ENCODE measurements at regions not wholly inside any gene's neighbourhood (a gene's known extent, or its start where the extent isn't known, plus 50 kb on each side); places are given as distances from the start of the nearest gene placed in this dataset.

GRCh38 chr1:229153955-229154548 is 116.9 kb upstream of the RAB4A start:
- Mint-ChIP-seq H3K4me3 (no peak overlapping the region), H3K36me3 (ENCODE audit: low read depth) (no peaks in the 10 kb centered on the region), H3K27ac (no peak overlapping the region)

DNA sequence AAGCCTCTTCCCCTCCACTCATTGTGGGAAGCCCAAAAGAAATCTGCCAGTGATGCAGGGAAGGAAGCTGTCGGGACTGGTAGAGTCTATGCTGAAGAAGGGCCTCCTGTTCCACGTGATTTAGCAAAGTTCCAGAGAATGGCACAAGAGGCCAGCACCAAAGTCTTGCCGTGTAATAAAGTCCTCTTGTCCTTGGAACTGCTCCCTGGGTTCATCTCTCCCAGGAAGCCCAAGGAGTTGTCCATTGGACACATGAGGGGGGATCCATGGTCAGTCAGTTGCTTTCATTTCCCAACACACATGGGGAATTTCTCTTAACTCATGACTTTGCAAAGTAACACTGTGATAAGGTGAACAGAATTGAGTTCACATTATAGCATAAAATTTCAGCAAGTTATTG is 116.1 kb upstream of the RAB4A start:
- no peak overlapping the region for H3K4me3 Mint-ChIP-seq
- peaks cover 11% of the 10 kb centered on the region for H3K4me1 Mint-ChIP-seq (ENCODE audit: low read depth)
- no peaks in the 10 kb centered on the region for H3K27me3 Mint-ChIP-seq (ENCODE audit: low read depth)

More at GRCh38 chr1:229153955-229154548, 116.9 kb upstream of the RAB4A start:
- Mint-ChIP-seq H3K9me3 (no peaks in the 10 kb centered on the region), H3K27me3 (ENCODE audit: low read depth) (no peaks in the 10 kb centered on the region), H3K4me1 (ENCODE audit: low read depth) (peaks cover 11% of the 10 kb centered on the region)

GRCh38 chr1:229155472-229155871 is 115.4 kb upstream of the RAB4A start:
- Mint-ChIP-seq H3K27ac (peak overlapping the region; percentile 21), H3K27me3 (ENCODE audit: low read depth) (no peaks in the 10 kb centered on the region), H3K36me3 (ENCODE audit: low read depth) (no peaks in the 10 kb centered on the region), H3K9me3 (no peaks in the 10 kb centered on the region), H3K4me3 (no peak overlapping the region), H3K4me1 (ENCODE audit: low read depth) (peaks cover 11% of the 10 kb centered on the region)

More for the DNA sequence above, 116.1 kb upstream of the RAB4A start:
- H3K36me3 Mint-ChIP-seq (ENCODE audit: low read depth) = no peaks in the 10 kb centered on the region
- no peak overlapping the region for H3K27ac Mint-ChIP-seq
- H3K9me3 Mint-ChIP-seq = no peaks in the 10 kb centered on the region

DNA sequence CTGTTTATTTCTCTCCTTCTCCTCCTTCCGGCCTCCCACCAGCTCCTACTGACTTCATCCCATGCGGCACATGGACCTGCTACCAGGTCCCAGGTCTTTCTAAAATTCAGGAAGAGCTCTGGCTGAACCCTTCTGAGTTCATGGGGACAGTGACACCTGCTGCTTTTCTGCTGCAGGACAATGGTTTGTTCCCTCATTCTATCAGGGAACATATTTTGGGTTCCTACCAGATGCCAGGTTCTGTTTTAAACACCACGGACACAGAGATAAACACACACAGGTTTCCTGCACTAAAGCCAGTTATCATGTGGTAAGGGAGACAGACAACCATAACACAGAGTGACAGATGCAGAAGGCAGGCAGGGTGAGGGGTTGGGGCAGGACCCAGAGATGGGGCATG is 114.0 kb upstream of the RAB4A start:
- no peaks in the 10 kb centered on the region for H3K27me3 Mint-ChIP-seq (ENCODE audit: low read depth)
- H3K4me3 Mint-ChIP-seq = no peak overlapping the region
- peaks cover 11% of the 10 kb centered on the region for H3K4me1 Mint-ChIP-seq (ENCODE audit: low read depth)
- H3K36me3 Mint-ChIP-seq (ENCODE audit: low read depth) = no peaks in the 10 kb centered on the region
- no peaks in the 10 kb centered on the region for H3K9me3 Mint-ChIP-seq
- no peak overlapping the region for H3K27ac Mint-ChIP-seq

DNA sequence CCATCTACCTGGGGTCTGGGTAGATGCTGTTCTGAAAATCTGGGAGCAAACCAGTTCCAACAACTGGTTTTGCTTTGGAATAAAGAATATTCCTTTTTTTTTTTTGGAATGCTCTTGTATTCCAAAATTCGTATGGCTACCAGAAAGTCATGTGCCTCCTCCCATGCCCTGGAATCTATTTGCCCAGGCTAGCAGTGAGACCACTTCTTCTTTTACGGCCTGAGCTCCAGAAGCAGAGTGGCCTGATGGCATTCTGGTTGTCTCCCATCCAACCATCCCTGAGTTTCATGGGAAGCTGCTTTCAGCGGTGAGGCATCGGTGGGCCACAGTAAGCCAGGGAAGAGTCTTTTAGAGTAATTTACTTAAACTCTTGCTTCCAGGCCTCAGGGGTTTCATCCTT is 113.4 kb upstream of the RAB4A start:
- Mint-ChIP-seq H3K27ac (no peak overlapping the region), H3K4me3 (no peak overlapping the region), H3K9me3 (no peaks in the 10 kb centered on the region), H3K36me3 (ENCODE audit: low read depth) (no peaks in the 10 kb centered on the region), H3K27me3 (ENCODE audit: low read depth) (no peaks in the 10 kb centered on the region), H3K4me1 (ENCODE audit: low read depth) (peaks cover 13% of the 10 kb centered on the region)

DNA sequence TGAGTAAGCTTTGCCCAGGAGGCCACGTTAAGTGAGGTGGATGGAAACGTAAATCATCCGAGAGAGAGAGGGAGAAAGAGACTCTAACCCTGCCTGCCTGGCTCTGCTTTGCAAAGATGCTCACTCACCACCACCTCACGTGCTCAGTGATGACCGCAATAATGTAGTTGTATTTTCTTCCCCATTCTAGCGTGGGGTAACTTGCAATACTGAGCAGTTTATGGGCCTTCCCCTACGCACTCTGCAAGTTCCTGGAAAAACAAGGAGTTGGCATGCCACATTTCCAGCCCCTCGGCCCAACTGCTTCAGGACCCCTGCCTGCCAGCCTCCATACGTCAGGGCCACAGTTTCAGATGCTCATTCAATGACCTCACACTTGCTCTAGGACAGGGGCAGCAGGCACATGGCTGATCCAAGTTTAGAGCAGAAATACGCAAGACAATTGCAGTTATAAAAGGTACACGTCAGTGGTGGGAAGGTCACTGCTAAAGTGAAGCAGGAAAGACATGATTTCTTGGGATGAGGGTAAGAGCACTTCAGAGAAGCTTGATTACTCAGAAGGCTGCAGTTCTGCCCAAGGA is 112.5 kb upstream of the RAB4A start:
- H3K27ac Mint-ChIP-seq = no peak overlapping the region
- no peaks in the 10 kb centered on the region for H3K9me3 Mint-ChIP-seq
- H3K36me3 Mint-ChIP-seq (ENCODE audit: low read depth) = no peaks in the 10 kb centered on the region
- no peak overlapping the region for H3K4me3 Mint-ChIP-seq
- peaks cover 13% of the 10 kb centered on the region for H3K4me1 Mint-ChIP-seq (ENCODE audit: low read depth)
- H3K27me3 Mint-ChIP-seq (ENCODE audit: low read depth) = no peaks in the 10 kb centered on the region

DNA sequence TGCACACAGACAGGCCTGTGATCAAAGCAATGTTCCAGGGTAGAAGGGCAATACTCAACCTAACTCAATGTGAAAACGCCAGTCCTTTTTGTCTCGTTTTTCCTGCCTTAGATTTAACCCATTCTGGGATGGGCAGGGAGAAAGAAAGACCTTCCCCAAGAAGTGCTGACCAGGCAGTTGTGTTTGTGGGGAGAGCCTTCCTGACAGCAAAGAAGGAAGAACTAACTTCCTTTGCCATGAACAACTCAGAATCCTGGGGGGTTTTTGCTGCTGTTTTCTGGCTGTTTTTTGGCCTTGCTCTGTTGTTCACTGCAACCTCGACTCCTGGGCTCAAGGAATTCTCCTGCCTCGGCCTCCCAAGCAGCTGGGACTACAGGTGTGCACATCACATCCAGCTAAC is 112.0 kb upstream of the RAB4A start:
- Mint-ChIP-seq H3K4me1 (ENCODE audit: low read depth) (peaks cover 13% of the 10 kb centered on the region), H3K4me3 (no peak overlapping the region), H3K36me3 (ENCODE audit: low read depth) (no peaks in the 10 kb centered on the region), H3K9me3 (no peaks in the 10 kb centered on the region), H3K27me3 (ENCODE audit: low read depth) (no peaks in the 10 kb centered on the region), H3K27ac (no peak overlapping the region)

- Mint-ChIP-seq H3K4me1 (ENCODE audit: low read depth) (peaks cover 13% of the 10 kb centered on the region), H3K9me3 (no peaks in the 10 kb centered on the region), H3K27ac (no peak overlapping the region)
Observed at GRCh38 chr1:229159668-229160544, 111.0 kb upstream of the RAB4A start.

DNA sequence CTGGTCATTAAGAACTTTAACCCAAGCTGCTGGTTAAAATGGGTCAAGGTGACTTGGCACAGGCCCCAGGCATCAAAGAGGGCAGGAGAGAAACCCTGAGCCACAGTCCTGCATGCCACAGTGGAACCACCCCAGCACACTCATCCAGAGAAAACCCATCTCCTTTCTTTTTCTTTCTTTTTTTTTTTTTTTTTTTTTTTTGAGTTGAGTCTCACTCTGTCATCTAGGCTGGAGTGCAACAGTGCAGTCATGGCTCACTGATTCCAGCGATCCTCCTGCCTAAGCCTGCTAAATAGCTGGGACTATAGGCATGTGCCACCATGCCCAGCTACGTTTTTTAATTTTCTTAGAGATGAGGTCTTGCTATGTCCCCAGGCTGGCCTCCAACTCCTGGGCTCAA is 109.2 kb upstream of the RAB4A start:
- no peak overlapping the region for H3K4me3 Mint-ChIP-seq
- H3K27me3 Mint-ChIP-seq (ENCODE audit: low read depth) = no peaks in the 10 kb centered on the region
- no peaks in the 10 kb centered on the region for H3K36me3 Mint-ChIP-seq (ENCODE audit: low read depth)
- no peaks in the 10 kb centered on the region for H3K9me3 Mint-ChIP-seq
- no peak overlapping the region for H3K27ac Mint-ChIP-seq
- peaks cover 9% of the 10 kb centered on the region for H3K4me1 Mint-ChIP-seq (ENCODE audit: low read depth)

More at GRCh38 chr1:229159668-229160544, 111.0 kb upstream of the RAB4A start:
- Mint-ChIP-seq H3K36me3 (ENCODE audit: low read depth) (no peaks in the 10 kb centered on the region), H3K4me3 (no peak overlapping the region), H3K27me3 (ENCODE audit: low read depth) (no peaks in the 10 kb centered on the region)

DNA sequence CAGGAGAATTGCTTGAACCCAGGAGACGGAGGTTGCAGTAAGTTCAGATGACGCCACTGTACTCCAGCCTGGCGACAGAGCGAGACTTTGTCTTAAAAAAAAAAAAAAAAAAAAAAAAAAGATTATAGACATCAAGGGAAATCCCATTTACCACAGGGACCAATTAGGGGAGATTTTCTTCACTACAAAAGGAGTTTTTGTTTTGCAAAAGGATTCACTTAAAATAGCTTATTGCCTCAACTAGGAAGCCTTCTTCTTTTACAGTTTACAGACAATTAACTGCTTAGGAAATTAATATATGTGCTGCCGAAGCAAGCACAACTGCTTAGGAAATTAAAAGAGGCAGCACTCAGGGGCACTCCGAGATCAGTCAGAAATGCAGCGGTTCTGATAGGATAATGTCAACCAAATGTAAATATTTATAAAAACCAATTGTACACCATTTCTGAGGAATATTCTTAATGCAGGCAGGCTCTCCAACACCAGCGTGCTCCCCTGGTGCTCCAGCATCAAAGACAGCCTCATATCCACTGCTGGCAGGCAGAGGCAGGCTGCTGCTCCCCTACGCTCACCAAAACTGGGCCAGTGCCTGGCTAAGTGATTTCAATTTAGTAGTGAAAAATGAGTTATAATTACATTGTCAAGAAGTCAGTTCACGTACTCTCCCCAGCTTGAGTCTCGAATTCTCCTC is 107.9 kb upstream of the RAB4A start:
- H3K27me3 Mint-ChIP-seq (ENCODE audit: low read depth) = peaks cover 3% of the 10 kb centered on the region
- peaks cover 9% of the 10 kb centered on the region for H3K4me1 Mint-ChIP-seq (ENCODE audit: low read depth)
- H3K36me3 Mint-ChIP-seq (ENCODE audit: low read depth) = no peaks in the 10 kb centered on the region
- no peak overlapping the region for H3K27ac Mint-ChIP-seq
- H3K4me3 Mint-ChIP-seq = no peak overlapping the region
- H3K9me3 Mint-ChIP-seq = no peaks in the 10 kb centered on the region

GRCh38 chr1:229164348-229164747 is 106.6 kb upstream of the RAB4A start:
- H3K9me3 Mint-ChIP-seq = no peaks in the 10 kb centered on the region
- no peak overlapping the region for H3K4me3 Mint-ChIP-seq
- no peaks in the 10 kb centered on the region for H3K36me3 Mint-ChIP-seq (ENCODE audit: low read depth)
- H3K27me3 Mint-ChIP-seq (ENCODE audit: low read depth) = peaks cover 4% of the 10 kb centered on the region
- peaks cover 7% of the 10 kb centered on the region for H3K4me1 Mint-ChIP-seq (ENCODE audit: low read depth)
- H3K27ac Mint-ChIP-seq = no peak overlapping the region

DNA sequence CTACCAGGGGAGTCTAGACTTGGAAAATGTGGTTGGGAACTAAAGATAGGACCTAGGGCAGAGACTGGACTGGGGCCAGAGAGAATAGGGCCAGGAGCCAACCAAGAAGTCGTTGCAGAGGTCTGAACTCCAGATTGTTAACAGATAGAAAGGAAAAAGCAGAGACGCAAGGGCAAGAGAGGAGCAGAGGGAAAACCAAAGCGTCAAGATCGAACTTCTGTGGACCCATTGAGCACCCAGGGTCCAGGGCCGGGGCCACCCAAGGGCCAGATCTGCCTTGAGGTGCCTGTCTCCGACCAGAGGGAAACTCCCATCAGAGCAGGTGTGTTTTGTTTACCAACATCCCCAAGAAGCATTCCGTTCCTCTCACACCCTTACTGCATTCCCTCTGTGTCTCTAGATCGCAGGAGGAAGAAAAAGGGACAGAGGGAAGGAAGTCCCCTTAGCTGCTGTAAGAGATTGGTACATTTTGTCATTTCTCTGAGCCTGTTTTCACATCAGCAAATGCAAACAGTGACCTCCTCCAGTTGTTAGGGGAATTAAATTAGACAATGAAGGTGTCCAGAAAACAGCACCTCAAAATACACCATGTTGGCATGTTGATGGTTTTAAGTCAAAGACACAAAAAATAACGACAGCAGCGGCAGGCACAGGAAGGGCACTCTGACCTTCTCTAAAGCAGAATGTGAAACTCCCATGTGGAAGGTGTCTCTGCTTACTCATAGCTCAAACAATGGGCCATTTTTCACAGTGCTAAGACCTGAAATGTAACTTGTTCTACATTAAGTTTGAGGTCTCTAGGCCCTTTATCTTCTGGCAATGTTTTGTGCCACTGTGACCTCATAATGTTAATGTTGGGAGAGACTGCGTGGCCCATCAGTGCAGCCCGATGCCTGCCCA is 105.8 kb upstream of the RAB4A start:
- Mint-ChIP-seq H3K4me3 (no peak overlapping the region), H3K36me3 (ENCODE audit: low read depth) (no peaks in the 10 kb centered on the region), H3K27ac (no peak overlapping the region), H3K27me3 (ENCODE audit: low read depth) (peaks cover 4% of the 10 kb centered on the region), H3K9me3 (no peaks in the 10 kb centered on the region), H3K4me1 (ENCODE audit: low read depth) (peaks cover 7% of the 10 kb centered on the region)

- Mint-ChIP-seq H3K9me3 (no peaks in the 10 kb centered on the region), H3K27ac (no peak overlapping the region), H3K4me1 (ENCODE audit: low read depth) (peaks cover 5% of the 10 kb centered on the region), H3K27me3 (ENCODE audit: low read depth) (peaks cover 4% of the 10 kb centered on the region), H3K36me3 (ENCODE audit: low read depth) (no peaks in the 10 kb centered on the region), H3K4me3 (no peak overlapping the region)
Observed at GRCh38 chr1:229167318-229167717, 103.6 kb upstream of the RAB4A start.

DNA sequence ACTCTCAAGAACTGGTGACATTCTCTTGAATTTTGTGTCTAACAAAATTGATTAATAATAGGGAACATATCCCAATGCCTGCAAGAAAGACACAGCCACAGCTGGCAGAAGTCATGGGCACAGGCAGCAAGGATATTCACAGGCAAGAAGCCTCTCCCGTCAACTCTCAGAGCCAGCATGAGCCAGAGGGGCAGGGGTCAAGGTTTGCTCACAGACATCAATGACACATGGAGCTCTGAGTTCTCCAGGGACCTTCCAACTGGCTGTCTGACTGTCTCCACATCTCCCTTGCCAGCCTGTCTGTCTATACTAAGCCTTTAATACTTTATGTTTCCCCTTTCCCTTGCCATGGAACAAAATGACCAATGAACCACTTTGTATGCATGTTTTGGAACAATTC is 101.5 kb upstream of the RAB4A start:
- Mint-ChIP-seq H3K27me3 (ENCODE audit: low read depth) (peaks cover 4% of the 10 kb centered on the region), H3K4me3 (no peak overlapping the region), H3K4me1 (ENCODE audit: low read depth) (peaks cover 5% of the 10 kb centered on the region), H3K27ac (no peak overlapping the region), H3K36me3 (ENCODE audit: low read depth) (no peaks in the 10 kb centered on the region), H3K9me3 (no peaks in the 10 kb centered on the region)
